22Rv1 (cell line): ENCODE measurements at regions not wholly inside any gene's neighbourhood (a gene's known extent, or its start where the extent isn't known, plus 50 kb on each side); places are given as distances from the start of the nearest gene placed in this dataset.
"Not testable (repeated sequence)": the region's sequence is repeated elsewhere in the genome, so short reads cannot be mapped to it uniquely, and the experiment has no call there.

Source experiments
- H3K27ac ChIP-seq: fragments of 450-650 bp; 2 replicates; pipeline ENCODE4 v1.5.1; 2017
- CTCF ChIP-seq: fragments of 450-650 bp; IDR thresholded peaks from 2 replicates; pipeline ENCODE4 v1.5.1; 2017; ENCODE audit warnings: mild to moderate bottlenecking
- ZFX ChIP-seq: fragments of 450-650 bp; IDR thresholded peaks from 2 replicates; pipeline ENCODE4 v1.6.1; 2017; ENCODE audit warnings: antibody characterized with exemption, borderline replicate concordance

GRCh38 chr3:4247391-4247790 is 55.8 kb upstream of the SETMAR start:
- TF ChIP-seq ZFX (no peak), CTCF (no peak)

GRCh38 chr3:4250064-4250463 is 53.1 kb upstream of the SETMAR start:
- no peak overlapping the region for H3K27ac ChIP-seq
- TF ChIP-seq ZFX (no peak), CTCF (no peak)

More at GRCh38 chr3:4247391-4247790, 55.8 kb upstream of the SETMAR start:
- H3K27ac ChIP-seq, result no peak overlapping the region

GRCh38 chr3:4251412-4251811 is 51.8 kb upstream of the SETMAR start:
- no peak overlapping the region for H3K27ac ChIP-seq
- TF ChIP-seq CTCF (no peak), ZFX (no peak)

GRCh38 chr3:4253072-4253832 is 49.9 kb upstream of the SETMAR start:
- H3K27ac ChIP-seq, result not testable (repeated sequence)
